GM23338 (cell line): ENCODE measurements at regions not wholly inside any gene's neighbourhood (a gene's known extent, or its start where the extent isn't known, plus 50 kb on each side); places are given as distances from the start of the nearest gene placed in this dataset.

Experiments
- ATAC-seq: fragments of 200-7000 bp; cut with Tn5 transposase; 3 replicates; pipeline ENCODE4 v1.9.1; 2020
- DNase-seq: peaks from one replicate; pipeline ENCODE4 v3.0.0-alpha.2; 2015; ENCODE audit warnings: low spot score
- H2AFZ ChIP-seq: fragments of 200-600 bp; sonication (generic); 2 replicates; pipeline ENCODE4 v1.8.0; 2016; ENCODE audit warnings: antibody characterized with exemption, mild to moderate bottlenecking, moderate library complexity
- H3F3A ChIP-seq: fragments of 200-600 bp; sonication (generic); replicated peaks from 2 replicates; pipeline ENCODE4 v1.8.0; 2017; ENCODE audit warnings: antibody characterized with exemption, mixed run types, low read depth
- H3K27ac ChIP-seq: fragments of 200-600 bp; sonication (generic); 2 replicates; pipeline ENCODE4 v1.6.1; 2016; ENCODE audit warnings: low read depth
- H3K27me3 ChIP-seq: fragments of 200-600 bp; sonication (generic); 2 replicates; pipeline ENCODE4 v1.8.0; 2016; ENCODE audit warnings: mild to moderate bottlenecking, mixed run types, moderate library complexity; ENCODE audit not compliant: insufficient read depth
- H3K36me3 ChIP-seq: fragments of 200-600 bp; sonication (generic); 2 replicates; pipeline ENCODE4 v1.8.0; 2016; ENCODE audit warnings: mild to moderate bottlenecking; ENCODE audit not compliant: insufficient read depth
- H3K4me1 ChIP-seq: fragments of 200-600 bp; sonication (generic); 2 replicates; pipeline ENCODE4 v1.8.0; 2016; ENCODE audit warnings: mild to moderate bottlenecking, moderate library complexity; ENCODE audit not compliant: insufficient read depth
- H3K4me2 ChIP-seq: fragments of 200-600 bp; sonication (generic); 2 replicates; pipeline ENCODE4 v1.7.1; 2017; ENCODE audit warnings: mixed run types
- H3K4me3 ChIP-seq: fragments of 200-600 bp; sonication (generic); 2 replicates; pipeline ENCODE4 v1.6.1; 2016; ENCODE audit warnings: mixed run types
- H3K79me2 ChIP-seq: fragments of 200-600 bp; sonication (generic); replicated peaks from 2 replicates; pipeline ENCODE4 v1.8.0; 2017; ENCODE audit warnings: mild to moderate bottlenecking; ENCODE audit not compliant: insufficient read depth
- H3K9me2 ChIP-seq: fragments of 200-600 bp; sonication (generic); 2 replicates; pipeline ENCODE4 v1.8.0; 2017; ENCODE audit not compliant: insufficient read depth
- H4K20me1 ChIP-seq: fragments of 200-600 bp; sonication (generic); replicated peaks from 2 replicates; pipeline ENCODE4 v1.8.0; 2017; ENCODE audit warnings: mild to moderate bottlenecking; ENCODE audit not compliant: insufficient read depth
- H3K27ac Mint-ChIP-seq: 2 replicates; pipeline ENCODE4 v1.8.0; 2020; ENCODE audit warnings: inconsistent platforms, mild to moderate bottlenecking, moderate library complexity, mixed read lengths
- H3K27me3 Mint-ChIP-seq: 3 replicates; pipeline ENCODE4 v1.8.0; 2022; ENCODE audit warnings: low read depth, mild to moderate bottlenecking, moderate library complexity, mixed read lengths, inconsistent platforms; ENCODE audit not compliant: insufficient read depth, poor library complexity
- H3K36me3 Mint-ChIP-seq: 3 replicates; pipeline ENCODE4 v1.8.0; 2021; ENCODE audit warnings: low read depth, mild to moderate bottlenecking, inconsistent platforms, moderate library complexity, mixed read lengths
- H3K4me1 Mint-ChIP-seq: 3 replicates; pipeline ENCODE4 v1.8.0; 2020; ENCODE audit warnings: mild to moderate bottlenecking, inconsistent platforms, mixed read lengths
- H3K4me3 Mint-ChIP-seq: 3 replicates; pipeline ENCODE4 v1.8.0; 2021; ENCODE audit warnings: moderate library complexity, mild to moderate bottlenecking, inconsistent platforms, mixed read lengths
- H3K9me3 Mint-ChIP-seq: 3 replicates; pipeline ENCODE4 v1.8.0; 2020; ENCODE audit warnings: moderate library complexity, mild to moderate bottlenecking, inconsistent platforms, mixed read lengths
- CREB1 ChIP-seq: fragments of 250-450 bp; sonication (Bioruptor Pico); IDR thresholded peaks from 2 replicates; pipeline ENCODE4 v1.5.0; 2020; ENCODE audit warnings: low read depth, mild to moderate bottlenecking, moderate library complexity
- EZH2 ChIP-seq: fragments of 200-600 bp; sonication (generic); IDR thresholded peaks from one replicate; pipeline ENCODE4 v1.8.0; 2017; ENCODE audit warnings: antibody characterized with exemption, mild to moderate bottlenecking, low read depth; ENCODE audit not compliant: unreplicated experiment
- EZH2phosphoT487 ChIP-seq: fragments of 200-600 bp; sonication (generic); IDR thresholded peaks from one replicate; pipeline ENCODE4 v1.8.1; 2018; ENCODE audit warnings: antibody characterized with exemption; ENCODE audit not compliant: unreplicated experiment
- STAT1 ChIP-seq: IDR thresholded peaks from one replicate; pipeline ENCODE4 v1.6.1; 2016; ENCODE audit warnings: antibody characterized with exemption; ENCODE audit not compliant: unreplicated experiment
- ZNF331 ChIP-seq: fragments of 250-450 bp; sonication (Bioruptor Pico); IDR thresholded peaks from 2 replicates; pipeline ENCODE4 v1.5.0; 2020; ENCODE audit warnings: low read depth, mild to moderate bottlenecking, moderate library complexity
- TF ChIP-seq, protein P1 (sequence below): fragments of 250-450 bp; sonication (Bioruptor Pico); IDR thresholded peaks from 2 replicates; pipeline ENCODE4 v1.5.0; 2020; ENCODE audit warnings: mild to moderate bottlenecking, moderate library complexity
- TF ChIP-seq, protein P2 (sequence below): IDR thresholded peaks from 2 replicates; pipeline ENCODE4 v1.6.1; 2016; ENCODE audit warnings: antibody characterized with exemption
- TF ChIP-seq, protein P3 (sequence below), 2 experiments: fragments of 200-600 bp in 1 of 2; sonication (generic) in 1 of 2; conservative IDR thresholded peaks; 2 replicates each; pipeline versions ENCODE4 v1.5.1 to v1.6.1; 2016 to 2017; ENCODE audit warnings: antibody characterized with exemption in 2 of 2, low read depth in 2 of 2, mild to moderate bottlenecking in 2 of 2, moderate library complexity in 1 of 2

DNA sequence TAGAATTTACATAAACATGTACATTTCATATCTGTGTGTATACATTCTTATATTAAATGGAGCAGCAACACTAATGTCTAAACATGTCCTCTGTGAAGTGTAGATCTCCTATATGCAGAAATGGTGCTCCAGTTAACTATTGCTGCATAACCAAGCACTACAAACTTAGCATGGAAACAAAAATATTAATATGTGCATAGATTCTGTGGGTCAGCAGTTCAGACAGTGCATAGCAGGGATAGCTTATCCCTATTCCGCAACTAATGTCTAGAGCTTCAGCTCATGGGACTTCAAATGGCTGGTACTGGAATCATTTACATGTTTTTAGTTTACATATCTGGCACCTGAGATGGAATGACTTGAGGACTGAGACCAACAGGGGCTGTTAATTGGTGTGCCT lies 652.1 kb downstream of the TLE4 start:
- TF ChIP-seq, protein P1, sequence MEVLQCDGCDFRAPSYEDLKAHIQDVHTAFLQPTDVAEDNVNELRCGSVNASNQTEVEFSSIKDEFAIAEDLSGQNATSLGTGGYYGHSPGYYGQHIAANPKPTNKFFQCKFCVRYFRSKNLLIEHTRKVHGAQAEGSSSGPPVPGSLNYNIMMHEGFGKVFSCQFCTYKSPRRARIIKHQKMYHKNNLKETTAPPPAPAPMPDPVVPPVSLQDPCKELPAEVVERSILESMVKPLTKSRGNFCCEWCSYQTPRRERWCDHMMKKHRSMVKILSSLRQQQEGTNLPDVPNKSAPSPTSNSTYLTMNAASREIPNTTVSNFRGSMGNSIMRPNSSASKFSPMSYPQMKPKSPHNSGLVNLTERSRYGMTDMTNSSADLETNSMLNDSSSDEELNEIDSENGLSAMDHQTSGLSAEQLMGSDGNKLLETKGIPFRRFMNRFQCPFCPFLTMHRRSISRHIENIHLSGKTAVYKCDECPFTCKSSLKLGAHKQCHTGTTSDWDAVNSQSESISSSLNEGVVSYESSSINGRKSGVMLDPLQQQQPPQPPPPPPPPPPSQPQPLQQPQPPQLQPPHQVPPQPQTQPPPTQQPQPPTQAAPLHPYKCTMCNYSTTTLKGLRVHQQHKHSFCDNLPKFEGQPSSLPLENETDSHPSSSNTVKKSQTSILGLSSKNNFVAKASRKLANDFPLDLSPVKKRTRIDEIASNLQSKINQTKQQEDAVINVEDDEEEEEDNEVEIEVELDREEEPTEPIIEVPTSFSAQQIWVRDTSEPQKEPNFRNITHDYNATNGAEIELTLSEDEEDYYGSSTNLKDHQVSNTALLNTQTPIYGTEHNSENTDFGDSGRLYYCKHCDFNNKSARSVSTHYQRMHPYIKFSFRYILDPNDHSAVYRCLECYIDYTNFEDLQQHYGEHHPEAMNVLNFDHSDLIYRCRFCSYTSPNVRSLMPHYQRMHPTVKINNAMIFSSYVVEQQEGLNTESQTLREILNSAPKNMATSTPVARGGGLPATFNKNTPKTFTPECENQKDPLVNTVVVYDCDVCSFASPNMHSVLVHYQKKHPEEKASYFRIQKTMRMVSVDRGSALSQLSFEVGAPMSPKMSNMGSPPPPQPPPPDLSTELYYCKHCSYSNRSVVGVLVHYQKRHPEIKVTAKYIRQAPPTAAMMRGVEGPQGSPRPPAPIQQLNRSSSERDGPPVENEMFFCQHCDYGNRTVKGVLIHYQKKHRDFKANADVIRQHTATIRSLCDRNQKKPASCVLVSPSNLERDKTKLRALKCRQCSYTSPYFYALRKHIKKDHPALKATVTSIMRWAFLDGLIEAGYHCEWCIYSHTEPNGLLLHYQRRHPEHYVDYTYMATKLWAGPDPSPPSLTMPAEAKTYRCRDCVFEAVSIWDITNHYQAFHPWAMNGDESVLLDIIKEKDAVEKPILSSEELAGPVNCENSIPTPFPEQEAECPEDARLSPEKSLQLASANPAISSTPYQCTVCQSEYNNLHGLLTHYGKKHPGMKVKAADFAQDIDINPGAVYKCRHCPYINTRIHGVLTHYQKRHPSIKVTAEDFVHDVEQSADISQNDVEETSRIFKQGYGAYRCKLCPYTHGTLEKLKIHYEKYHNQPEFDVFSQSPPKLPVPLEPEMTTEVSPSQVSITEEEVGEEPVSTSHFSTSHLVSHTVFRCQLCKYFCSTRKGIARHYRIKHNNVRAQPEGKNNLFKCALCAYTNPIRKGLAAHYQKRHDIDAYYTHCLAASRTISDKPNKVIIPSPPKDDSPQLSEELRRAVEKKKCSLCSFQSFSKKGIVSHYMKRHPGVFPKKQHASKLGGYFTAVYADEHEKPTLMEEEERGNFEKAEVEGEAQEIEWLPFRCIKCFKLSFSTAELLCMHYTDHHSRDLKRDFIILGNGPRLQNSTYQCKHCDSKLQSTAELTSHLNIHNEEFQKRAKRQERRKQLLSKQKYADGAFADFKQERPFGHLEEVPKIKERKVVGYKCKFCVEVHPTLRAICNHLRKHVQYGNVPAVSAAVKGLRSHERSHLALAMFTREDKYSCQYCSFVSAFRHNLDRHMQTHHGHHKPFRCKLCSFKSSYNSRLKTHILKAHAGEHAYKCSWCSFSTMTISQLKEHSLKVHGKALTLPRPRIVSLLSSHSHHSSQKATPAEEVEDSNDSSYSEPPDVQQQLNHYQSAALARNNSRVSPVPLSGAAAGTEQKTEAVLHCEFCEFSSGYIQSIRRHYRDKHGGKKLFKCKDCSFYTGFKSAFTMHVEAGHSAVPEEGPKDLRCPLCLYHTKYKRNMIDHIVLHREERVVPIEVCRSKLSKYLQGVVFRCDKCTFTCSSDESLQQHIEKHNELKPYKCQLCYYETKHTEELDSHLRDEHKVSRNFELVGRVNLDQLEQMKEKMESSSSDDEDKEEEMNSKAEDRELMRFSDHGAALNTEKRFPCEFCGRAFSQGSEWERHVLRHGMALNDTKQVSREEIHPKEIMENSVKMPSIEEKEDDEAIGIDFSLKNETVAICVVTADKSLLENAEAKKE (CRISPR knock-in tag) = no peak
- TF ChIP-seq CREB1 (CRISPR knock-in tag) (no peak), ZNF331 (CRISPR knock-in tag) (no peak), EZH2 (no peak), STAT1 (no peak), EZH2phosphoT487 (no peak)
- TF ChIP-seq, protein P2, sequence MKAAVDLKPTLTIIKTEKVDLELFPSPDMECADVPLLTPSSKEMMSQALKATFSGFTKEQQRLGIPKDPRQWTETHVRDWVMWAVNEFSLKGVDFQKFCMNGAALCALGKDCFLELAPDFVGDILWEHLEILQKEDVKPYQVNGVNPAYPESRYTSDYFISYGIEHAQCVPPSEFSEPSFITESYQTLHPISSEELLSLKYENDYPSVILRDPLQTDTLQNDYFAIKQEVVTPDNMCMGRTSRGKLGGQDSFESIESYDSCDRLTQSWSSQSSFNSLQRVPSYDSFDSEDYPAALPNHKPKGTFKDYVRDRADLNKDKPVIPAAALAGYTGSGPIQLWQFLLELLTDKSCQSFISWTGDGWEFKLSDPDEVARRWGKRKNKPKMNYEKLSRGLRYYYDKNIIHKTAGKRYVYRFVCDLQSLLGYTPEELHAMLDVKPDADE = no peak
- TF ChIP-seq, protein P3, sequence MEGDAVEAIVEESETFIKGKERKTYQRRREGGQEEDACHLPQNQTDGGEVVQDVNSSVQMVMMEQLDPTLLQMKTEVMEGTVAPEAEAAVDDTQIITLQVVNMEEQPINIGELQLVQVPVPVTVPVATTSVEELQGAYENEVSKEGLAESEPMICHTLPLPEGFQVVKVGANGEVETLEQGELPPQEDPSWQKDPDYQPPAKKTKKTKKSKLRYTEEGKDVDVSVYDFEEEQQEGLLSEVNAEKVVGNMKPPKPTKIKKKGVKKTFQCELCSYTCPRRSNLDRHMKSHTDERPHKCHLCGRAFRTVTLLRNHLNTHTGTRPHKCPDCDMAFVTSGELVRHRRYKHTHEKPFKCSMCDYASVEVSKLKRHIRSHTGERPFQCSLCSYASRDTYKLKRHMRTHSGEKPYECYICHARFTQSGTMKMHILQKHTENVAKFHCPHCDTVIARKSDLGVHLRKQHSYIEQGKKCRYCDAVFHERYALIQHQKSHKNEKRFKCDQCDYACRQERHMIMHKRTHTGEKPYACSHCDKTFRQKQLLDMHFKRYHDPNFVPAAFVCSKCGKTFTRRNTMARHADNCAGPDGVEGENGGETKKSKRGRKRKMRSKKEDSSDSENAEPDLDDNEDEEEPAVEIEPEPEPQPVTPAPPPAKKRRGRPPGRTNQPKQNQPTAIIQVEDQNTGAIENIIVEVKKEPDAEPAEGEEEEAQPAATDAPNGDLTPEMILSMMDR (conservative IDR thresholded peaks at IDR 0.05; ENCODE audit: low read depth in 2 of 2) = no peak
- ATAC-seq = no peak

More for the DNA sequence above, 652.1 kb downstream of the TLE4 start:
- DNase-seq = no peak
- H2AFZ ChIP-seq = no peak overlapping the region
- no peaks in the 10 kb centered on the region; the same call in 1 of the 2 replicates for H3K9me2 ChIP-seq
- Mint-ChIP-seq H3K4me1 (no peaks in the 10 kb centered on the region), H3K36me3 (no peaks in the 10 kb centered on the region), H3K9me3 (no peaks in the 10 kb centered on the region; the same call in 2 of the 3 replicates), H3K4me3 (no peak overlapping the region), H3K27ac (no peak overlapping the region), H3K27me3 (no peaks in the 10 kb centered on the region)
- H3K4me2 ChIP-seq = no peak overlapping the region
- no peaks in the 10 kb centered on the region for H3K27me3 ChIP-seq
- no peaks in the 10 kb centered on the region for H3K79me2 ChIP-seq
- H3K4me1 ChIP-seq = no peaks in the 10 kb centered on the region
- no peaks in the 10 kb centered on the region for H3F3A ChIP-seq
- no peak overlapping the region for H3K27ac ChIP-seq
- no peaks in the 10 kb centered on the region for H3K36me3 ChIP-seq
- no peaks in the 10 kb centered on the region for H4K20me1 ChIP-seq
- no peak overlapping the region for H3K4me3 ChIP-seq
